HG02885 (cell line): ENCODE measurements at regions not wholly inside any gene's neighbourhood (a gene's known extent, or its start where the extent isn't known, plus 50 kb on each side); places are given as distances from the start of the nearest gene placed in this dataset.

Source experiments
- ATAC-seq: cut with Tn5 transposase; IDR thresholded peaks from one replicate; pipeline ENCODE4 v1.9.1; 2021; ENCODE audit warnings: mild to moderate bottlenecking; ENCODE audit not compliant: unreplicated experiment, poor library complexity

DNA sequence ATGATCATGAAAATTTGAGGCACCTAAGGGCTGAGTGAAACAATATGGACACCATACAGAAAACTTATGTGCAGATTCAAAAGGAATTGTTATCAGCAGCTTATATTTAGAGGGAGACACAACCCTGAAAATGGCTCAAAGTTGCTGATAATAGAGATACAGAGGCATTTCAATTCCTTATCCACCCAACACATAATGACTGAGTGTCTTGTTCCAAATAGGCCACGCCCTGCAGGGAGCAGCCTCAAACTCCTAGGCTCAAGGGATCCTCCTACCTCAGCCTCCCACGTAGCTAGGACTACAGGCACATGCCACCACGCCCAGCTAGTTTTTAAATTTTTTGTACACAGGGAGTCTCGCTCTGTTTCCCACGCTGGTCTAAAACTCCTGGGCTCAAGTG, 79.0 kb downstream of the LBH start:
- no peak for ATAC-seq

DNA sequence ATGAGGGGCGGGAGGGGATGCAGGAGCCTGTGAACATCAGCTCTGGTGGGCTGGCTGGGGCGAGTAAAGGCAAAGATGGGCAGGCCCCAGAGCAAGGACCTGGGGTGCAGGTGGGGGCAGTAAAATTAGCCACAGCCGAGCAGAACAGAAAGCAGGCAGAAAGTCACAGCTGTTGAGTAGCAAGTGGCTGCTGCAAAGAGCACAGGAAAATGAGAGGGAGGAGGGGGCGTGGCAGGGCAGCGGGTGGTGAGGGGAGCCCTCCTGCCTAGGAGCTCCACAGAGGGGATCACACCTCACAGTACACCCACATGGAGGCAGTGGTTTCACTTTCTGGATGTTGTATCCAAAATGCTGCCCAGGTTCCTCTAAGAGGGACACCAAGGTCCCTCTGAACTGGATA, 79.6 kb downstream of the LBH start:
- peak; percentile 78 for ATAC-seq

- ATAC-seq: no peak
Observed at GRCh38 chr2:30311711-30312110, 80.4 kb downstream of the LBH start.

GRCh38 chr2:30312916-30313315, 81.6 kb downstream of the LBH start:
- ATAC-seq: no peak

DNA sequence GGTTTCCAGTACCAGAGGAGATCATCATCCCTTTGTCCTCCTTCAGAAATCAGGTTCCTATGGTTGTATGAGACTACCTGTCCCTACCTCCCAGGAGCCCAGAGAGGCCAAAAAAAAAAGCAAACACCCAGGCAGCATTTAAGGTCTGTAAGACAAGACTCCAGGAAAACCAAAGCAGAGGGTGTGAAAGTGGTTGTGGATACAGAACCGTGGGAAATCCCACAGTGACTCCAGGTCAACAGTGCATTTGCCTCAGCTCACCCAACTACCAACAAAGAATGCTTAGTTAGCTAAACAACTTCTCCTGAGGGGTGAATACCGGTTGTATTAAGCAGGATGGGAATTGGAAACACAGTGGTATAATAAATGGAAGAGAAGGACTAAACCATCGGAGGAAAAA, 83.6 kb downstream of the LBH start:
- ATAC-seq: no peak

- no peak for ATAC-seq
Observed at GRCh38 chr2:30315391-30316063, 84.2 kb downstream of the LBH start.

GRCh38 chr2:30316408-30316807, 85.1 kb downstream of the LBH start:
- ATAC-seq: no peak

GRCh38 chr2:30318987-30319782, 87.9 kb downstream of the LBH start:
- no peak for ATAC-seq

DNA sequence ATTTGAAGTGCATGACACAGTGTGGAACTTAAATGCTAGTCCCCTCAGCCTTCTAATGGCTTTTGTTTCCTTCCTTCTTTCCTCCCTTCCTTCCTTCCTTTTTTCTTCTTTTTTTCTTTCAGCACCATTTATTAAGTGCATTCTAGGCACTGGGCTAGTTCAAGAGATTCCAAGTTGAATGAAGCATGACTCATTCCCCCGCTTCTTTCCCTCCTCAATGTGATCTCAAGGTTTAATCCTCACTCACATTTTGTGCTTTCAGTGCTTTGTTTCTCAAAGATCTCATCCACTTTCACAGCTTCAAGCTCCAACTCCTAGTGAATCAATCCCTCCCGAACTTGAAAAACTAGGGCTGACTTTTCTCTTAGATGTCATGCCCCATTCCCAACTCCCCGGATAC, 90.1 kb downstream of the LBH start:
- no peak for ATAC-seq

DNA sequence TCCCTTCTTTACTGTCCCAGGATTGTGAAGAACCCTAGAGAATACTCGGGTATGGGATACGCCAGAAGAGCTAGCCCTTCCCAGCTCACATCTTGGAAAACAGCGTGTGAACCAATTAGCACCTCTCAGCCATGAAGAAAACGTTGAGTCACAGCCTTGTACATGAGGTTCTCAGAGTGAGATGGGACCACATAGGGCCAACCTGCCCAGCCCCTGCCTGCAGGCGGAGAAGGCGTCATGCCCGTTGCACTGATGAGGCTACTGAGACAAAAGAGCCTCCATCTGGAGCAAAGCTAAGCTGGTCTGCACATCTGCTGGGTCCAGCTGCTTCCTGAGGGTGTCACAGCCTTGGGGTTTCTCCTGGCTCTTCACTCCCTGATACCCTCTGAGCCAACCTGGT, 92.2 kb downstream of the LBH start:
- no peak for ATAC-seq

DNA sequence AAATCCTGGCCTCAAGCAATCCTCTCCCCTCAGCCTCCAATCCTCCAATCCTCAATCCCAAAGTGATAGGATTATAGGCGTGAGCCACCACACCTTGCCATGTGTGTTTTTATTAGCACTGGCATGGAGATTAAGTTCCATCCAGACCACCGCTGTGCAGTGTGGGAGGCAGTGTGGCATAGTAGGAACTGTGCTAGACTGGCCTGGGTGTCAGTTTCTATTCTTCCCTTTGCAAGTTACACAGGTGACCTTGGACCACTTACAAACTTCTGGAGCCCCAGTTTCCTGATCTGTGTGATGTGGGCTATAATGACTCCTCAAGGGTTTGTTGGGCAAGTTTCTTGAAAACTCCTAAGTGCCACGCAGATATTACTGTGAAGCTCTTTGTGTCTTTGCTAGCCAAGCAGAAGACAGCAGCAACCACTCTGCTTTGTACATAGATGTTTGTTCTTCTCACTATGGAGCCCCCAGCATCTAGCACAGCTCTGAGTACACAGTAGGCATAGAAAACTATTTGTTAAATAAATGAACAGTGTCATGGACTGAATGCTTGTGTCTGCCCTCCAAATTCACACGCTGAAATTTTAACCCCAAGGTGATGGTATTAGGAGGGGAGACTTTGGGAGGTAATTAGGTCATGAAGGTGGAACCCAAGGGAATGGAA, 93.0 kb downstream of the LBH start:
- ATAC-seq: no peak

GRCh38 chr2:30325600-30326328, 94.4 kb downstream of the LBH start:
- ATAC-seq: no peak

DNA sequence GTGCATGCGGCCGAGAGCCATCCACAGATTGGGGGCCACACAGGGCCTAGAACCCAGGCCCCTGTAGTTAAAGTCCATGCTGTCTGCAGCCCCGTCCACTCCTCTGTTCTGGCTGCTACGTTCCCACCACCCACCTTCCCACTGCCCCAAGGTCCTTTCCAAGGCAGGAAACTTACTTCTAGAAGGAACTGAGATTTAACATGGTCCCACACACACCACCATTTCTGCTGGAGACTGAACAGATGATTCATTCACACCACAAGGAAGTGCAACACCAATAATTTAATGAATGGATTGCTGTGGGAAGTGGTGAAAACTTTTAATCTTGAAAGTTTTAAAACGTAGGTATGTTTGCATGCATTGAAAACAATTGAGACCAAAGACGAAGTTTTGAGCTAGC, 95.2 kb downstream of the LBH start:
- no peak for ATAC-seq

GRCh38 chr2:30331038-30331437, 99.7 kb downstream of the LBH start:
- ATAC-seq: no peak

- ATAC-seq: no peak
Observed at GRCh38 chr2:30331869-30332268, 100.5 kb downstream of the LBH start.

DNA sequence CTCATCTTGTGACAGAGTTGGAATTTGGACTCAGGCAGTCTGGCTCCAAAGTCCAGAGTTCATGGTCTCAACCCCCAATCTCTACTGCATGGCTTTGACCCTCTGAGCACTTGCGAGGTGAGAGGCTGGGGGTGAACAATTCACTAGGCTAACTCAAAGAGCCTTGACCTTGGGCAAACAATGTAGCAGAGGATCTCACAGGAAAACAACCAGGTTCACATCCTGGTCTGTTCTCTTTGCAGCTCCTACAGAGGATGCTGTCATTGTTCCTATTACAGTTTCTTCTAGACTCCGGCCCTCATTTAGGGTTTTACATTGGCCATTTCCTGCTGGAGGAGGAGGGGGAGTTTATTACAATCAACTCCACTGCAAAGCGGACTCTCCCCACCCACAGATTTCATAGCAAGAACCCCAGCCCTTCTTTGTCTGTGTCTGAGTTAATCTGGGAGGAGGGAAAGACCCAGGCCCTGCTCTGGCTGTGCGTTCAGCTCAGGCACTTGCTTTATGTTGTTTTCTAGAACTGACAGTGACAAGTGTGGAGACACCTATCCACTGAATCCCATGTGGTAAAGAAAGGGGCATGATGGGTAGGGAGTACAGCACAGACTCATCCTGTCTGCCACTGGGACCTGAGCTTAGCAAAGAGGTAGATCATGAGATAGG, 101.6 kb downstream of the LBH start:
- no peak for ATAC-seq

DNA sequence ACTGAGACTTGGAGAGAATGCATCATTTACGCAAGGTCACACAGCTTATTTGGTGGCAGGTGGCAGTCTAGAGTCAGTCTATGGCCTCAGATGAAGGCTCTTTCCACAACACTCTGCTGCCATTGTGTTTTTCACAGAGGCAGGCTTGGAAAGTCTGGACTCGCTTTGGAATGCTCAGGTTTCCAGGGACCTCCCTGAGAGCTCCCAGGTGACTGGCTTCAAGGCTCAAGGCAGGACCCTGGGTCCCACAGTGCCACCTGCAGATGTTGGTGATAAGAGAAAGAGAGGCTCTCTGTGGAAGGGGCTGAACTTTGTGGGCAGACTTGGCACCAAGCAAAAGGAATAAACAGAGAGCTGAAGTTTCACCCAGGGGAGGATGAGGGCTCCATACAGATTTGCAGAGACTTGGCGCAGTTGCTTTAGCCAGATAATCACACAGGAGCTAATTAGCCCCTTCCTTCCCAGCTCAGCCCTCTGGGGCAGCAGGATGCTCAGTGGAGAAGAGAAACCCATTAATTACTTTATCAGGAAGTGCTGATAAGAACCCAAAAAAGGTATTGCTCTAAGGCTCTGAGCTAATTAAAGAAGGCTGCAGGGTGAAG, 103.5 kb downstream of the LBH start:
- ATAC-seq: no peak

DNA sequence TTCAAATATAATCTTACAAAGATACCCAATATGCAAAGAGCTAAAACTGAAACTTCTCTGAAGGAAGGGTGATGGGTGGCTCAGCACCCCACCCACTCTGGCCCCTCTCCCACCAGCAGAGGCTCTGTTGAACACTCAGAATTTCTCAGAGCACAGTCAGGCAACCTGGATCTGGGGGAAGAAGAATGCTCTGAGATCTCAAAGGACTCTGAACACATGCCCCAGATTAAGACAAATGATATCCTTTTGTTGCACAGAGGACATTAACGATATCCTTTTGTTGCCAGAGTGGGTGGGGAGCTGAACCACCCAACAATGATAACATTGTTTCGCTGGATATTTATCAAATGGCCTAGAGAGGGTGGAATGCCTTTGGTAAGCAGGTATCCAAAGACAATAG, 104.8 kb downstream of the LBH start:
- no peak for ATAC-seq

DNA sequence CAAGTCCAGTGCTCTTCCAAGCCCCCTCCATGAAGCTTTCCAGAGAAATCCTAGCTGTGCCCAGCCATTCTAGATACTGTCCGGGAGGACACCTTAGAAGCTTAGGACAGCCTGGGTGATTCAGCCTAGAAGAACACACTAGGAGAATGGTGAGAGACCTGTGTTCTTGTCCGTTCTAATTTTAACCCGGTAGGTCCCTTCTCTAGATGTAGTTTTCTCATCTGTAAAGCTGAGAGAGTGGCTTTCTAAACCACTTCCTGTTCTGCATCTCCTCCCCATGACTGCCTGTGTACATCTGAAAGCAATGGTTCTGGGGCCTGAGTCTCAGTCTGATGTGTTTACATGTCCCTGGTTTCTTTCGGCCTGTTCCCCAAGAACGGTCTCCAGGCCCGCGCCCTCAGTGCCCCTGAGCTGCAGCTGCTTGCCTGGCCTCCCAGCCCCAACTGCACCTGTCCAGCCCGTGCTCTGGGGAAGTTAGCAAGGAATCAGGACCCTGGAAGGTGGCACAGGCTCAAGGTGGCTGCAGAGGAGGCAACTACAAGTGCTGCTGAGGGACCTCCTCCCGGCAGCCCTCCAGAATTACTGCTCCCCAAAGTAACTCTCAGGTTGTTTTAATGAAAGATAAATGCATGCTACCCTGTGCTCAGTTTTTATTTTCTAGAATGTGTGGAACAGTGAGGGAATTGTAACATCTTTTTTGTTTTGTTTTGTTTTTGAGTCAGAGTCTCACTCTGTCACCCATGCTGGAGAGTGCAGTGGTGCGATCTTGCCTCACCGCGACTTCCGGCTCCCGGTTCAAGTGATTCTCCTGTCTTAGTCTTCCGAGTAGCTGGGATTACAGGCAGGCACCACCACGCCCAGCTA, 105.9 kb downstream of the LBH start:
- peak; percentile 89 for ATAC-seq
